GM12892 (cell line): ENCODE measurements at regions not wholly inside any gene's neighbourhood (a gene's known extent, or its start where the extent isn't known, plus 50 kb on each side); places are given as distances from the start of the nearest gene placed in this dataset.
"Not testable (repeated sequence)": the region's sequence is repeated elsewhere in the genome, so short reads cannot be mapped to it uniquely, and the experiment has no call there.

Experiments used
- DNase-seq: peaks from one replicate; pipeline ENCODE4 v3.0.0; 2011; ENCODE audit not compliant: insufficient read length
- FAIRE-seq: peaks from 2 replicates; lab custom pipeline; 2011; peaks lifted over from hg19 to GRCh38; lab: Jason Lieb, UNC
- POLR2A ChIP-seq: IDR thresholded peaks from 2 replicates; pipeline ENCODE4 v1.6.1; 2011; ENCODE audit warnings: low read depth, low read length, control low read depth
- POLR2AphosphoS5 ChIP-seq: IDR thresholded peaks from 2 replicates; pipeline ENCODE4 v1.6.1; 2011; ENCODE audit warnings: low read depth, low read length, control low read depth
- TAF1 ChIP-seq: IDR thresholded peaks from 2 replicates; pipeline ENCODE4 v1.6.1; 2011; ENCODE audit warnings: low read depth, mild to moderate bottlenecking, control low read depth, low read length, borderline replicate concordance

DNA sequence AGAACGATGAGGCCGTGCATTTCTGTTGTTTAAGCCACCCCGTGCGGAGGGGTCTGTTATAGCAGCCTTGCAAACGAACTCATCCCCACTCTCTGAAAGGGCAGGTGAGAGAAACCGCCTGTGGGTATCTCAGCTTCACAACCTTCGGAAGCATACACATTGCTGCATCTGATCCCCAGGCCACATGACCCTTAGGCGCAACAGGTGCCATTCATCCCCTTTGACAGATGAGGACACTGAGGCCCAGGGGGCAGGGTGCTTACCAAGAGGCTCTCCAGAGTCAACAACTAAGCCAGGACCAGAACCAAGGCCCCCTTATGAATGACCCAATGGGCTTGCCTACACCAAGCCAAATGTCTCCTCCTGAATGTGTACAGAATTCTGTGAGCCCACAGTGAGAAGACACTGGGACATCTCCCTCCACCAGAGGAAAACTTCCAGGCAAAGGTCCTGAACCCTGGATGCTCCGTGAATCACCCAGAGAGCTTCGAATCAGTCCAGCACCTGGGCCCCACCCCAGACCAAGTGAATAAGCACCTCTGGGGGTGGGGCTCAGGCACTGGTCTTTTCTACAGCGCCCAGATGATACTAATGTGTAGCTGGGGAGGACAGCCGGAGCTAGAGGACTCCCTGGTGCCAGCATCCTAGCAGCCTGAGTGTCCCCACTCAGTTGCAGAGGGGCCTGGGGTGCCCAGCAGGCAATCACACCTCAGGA, 83.2 kb downstream of the BUD13 start:
- DNase-seq (no peak), FAIRE-seq (no peak)
- TF ChIP-seq POLR2A (no peak), TAF1 (no peak), POLR2AphosphoS5 (no peak)

DNA sequence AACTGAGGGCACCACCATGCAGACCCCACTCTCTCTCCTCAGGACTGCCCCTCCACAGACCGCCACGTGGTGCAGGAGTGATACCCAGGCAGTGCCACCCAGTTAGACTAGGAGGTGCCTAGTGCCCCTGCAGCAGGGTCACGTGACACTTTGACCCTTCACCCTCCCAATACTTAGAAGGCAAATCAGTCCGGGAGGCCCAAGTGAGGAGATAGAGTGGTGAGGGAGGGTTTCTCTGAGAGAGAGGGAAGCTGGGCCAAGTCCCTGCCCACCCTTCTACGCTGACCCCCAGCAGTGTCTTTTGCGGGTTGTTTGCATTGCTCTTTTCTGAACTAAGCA, 84.6 kb downstream of the BUD13 start:
- no peak for TF ChIP-seq TAF1
- TF ChIP-seq POLR2AphosphoS5 = no peak
- no peak for TF ChIP-seq POLR2A
- no peak for DNase-seq
- no peak for FAIRE-seq

DNA sequence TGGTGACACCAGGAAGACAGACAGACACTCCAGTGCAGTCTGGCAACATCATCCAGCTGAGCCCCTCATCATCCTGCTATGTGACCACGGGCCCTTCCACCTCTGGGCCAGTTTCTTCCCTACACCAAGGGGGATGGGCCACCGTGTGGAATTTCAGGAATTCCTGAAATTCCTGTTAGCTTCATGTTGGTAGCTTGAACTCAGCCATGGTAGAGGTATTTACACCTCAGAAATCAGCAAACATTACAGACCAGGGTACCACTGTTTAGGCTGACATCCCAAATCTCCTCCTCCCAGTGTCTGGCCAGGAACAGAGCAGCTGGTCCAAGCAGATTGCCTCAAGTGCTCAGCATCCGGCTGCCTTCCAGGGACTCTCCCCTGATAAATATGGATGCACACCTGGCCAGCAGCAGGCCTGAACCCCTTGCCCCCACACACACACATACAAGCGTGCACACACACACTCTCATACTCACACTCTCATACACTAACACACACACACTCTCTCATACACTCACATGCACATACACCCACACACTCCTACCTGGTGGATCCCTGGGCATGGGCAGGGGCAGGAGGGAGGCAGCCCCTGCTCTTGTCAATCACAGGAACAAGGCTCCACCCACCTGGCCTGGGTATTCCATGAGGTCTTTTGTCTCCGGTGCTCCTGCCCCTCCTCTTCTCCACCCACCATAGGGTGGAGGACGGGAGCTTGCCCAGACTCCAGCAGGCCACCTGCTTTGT, 85.2 kb downstream of the BUD13 start:
- DNase-seq = no peak
- TF ChIP-seq TAF1 = no peak
- no peak for TF ChIP-seq POLR2A
- TF ChIP-seq POLR2AphosphoS5 = no peak
- FAIRE-seq = no peak

DNA sequence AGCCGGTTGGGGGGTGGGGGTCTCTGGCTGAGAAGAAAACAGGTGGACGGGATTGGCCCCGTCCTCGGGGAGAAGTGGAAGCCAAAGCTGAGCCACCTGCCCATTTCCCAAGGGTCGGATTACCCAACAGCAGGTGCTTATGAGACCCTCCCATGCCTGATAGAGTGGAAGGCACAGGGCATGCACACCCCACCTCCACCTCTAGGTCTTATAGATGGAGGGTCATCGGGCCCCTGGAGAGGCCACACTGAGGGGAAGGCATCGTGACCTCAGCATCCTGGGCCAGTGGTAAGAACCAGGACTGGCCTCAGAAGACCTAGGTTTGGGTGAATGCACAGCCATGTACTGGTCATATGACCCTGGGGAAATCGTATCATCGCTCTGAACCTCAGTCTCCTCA, 85.9 kb downstream of the BUD13 start:
- no peak for TF ChIP-seq POLR2A
- TF ChIP-seq POLR2AphosphoS5 = no peak
- TF ChIP-seq TAF1 = no peak
- DNase-seq = no peak
- no peak for FAIRE-seq

DNA sequence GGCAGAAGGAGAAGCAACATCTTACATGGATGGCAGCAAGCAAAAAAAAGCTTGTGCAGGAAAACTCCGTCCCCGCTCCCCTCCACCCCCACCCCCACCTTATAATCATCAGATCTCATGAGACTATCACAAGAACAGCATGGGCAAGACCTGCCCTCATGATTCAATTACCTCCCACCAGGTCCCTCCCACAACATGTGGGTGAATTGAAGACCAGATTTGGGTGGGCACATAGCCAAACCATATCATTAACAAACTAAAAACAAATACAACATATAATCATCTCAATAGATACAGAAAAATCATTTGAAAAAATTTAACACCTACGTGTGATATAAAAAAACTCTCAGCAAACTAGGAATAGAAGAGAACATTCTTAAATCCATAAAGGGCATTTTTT, 88.8 kb downstream of the BUD13 start:
- FAIRE-seq (no peak), DNase-seq (no peak)
- TF ChIP-seq POLR2A (no peak), TAF1 (no peak), POLR2AphosphoS5 (no peak)

DNA sequence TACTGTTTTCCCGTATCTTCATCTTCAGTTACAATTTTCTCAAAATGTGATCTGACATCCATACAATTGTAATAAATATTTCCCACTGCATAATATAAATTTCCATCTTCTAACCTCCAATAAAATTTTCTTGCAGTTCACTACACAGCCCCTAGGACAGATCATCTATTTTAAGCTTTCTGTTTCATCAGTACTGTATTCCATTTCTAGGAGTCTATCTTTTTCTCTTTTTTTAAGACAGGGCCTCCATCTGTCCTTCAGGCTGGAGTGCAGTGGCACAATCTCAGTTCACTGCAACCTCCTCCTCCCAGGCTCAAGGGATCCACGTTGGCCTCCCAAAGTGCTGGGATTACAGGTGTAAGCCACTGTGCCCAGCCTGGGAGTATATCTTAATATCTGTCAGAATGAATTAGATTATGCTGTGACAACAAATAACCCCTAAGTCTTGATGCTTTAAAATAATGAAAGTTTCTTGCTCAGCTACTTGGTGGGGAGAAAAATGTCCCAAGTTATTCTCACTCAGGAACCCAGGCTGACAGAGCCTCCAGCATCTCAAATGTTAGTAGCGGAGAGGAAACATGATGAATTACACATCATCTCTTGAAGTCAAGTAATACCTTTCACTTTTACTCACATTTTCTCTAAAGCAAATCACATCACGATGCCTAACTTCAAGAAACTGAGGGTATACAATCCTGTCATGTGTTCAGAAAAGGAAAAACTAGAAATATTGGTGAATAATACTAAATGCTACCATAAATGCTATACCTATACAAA, 92.2 kb downstream of the BUD13 start:
- FAIRE-seq (no peak), DNase-seq (no peak)
- no peak for TF ChIP-seq TAF1
- no peak for TF ChIP-seq POLR2A
- no peak for TF ChIP-seq POLR2AphosphoS5

DNA sequence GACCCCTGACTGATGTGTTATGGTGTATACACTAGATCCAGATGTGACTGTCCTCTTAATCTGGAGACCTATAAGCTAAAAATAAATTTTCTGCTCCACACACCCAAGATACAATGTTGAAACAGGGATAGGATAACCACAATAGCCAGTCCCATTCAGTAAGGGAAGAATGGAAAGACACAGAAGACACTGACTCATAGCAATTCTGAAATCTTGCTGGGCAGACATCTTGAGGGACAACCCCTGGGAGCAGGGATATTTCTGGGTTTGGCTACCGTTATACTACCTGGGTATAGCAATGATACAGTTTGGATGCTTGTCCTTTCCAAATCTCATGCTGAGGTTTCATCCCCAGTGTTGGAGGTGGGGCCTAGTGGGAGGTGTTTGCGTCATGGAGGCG, 93.9 kb downstream of the BUD13 start:
- TF ChIP-seq POLR2A = no peak
- no peak for TF ChIP-seq TAF1
- TF ChIP-seq POLR2AphosphoS5 = no peak
- DNase-seq (no peak), FAIRE-seq (no peak)

DNA sequence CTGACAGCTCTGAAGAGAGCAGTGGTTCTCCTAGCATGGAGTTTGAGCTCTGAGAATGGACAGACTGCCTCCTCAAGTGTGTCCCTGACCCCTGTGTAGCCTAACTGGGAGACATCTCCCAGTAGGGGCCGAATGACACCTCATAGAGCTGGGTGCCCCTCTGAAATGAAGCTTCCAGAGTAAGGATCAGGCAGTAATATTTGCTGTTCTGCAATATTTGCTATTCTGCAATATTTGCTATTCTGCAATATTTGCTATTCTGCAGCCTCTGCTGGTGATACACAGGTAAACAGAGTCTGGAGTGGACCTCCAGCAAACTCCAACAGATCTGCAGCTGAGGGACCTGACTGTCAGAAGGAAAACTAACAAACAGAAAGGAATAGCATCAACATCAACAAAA, 105.5 kb downstream of the BUD13 start:
- not testable (repeated sequence) for FAIRE-seq, DNase-seq

DNA sequence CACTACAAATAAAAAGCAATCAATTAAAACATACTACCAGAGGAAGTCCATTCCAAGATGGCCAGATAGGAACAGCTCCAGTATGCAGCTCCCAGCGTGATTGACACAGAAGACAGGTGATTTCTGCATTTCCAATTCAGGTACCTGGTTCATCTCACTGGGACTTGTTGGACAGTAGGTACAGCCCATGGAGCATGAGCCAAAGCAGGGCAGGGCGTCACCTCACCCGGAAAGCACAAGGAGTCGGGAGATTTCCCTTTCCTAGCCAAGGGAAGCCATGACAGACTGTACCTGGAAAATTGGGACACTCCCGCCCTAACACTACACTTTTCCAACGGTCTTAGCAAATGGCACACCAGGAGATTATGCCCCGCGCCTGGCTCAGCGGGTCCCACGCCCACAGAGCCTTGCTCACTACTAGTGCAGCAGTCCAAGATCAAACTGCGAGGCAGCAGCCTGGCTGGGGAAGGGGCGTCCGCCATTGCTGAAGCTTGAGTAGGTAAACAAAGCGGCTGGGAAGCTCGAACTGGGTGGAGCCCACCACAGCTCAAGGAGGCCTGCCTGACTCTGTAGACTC, 106.0 kb downstream of the BUD13 start:
- not testable (repeated sequence) for FAIRE-seq, DNase-seq

DNA sequence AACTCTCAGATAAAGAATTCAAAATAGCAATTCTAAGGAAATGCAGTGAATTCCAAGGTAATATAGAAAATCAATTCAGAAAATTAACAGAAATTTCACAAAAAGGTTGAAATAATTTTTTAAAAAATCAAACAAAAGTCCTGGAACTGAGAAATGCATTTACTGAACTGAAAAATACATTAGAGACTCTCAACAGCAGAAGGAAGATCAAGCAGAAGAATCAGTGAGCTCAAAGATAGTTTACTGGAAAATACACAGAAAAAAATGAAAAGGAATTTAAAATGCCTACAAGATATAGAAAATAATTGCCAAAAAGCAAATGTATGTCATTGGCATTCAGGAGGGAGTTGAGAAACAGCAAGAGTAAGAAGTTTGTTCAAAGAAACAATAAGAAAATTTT, 107.3 kb downstream of the BUD13 start:
- TF ChIP-seq POLR2AphosphoS5 (no peak), POLR2A (no peak), TAF1 (no peak)
- FAIRE-seq (no peak), DNase-seq (no peak)

DNA sequence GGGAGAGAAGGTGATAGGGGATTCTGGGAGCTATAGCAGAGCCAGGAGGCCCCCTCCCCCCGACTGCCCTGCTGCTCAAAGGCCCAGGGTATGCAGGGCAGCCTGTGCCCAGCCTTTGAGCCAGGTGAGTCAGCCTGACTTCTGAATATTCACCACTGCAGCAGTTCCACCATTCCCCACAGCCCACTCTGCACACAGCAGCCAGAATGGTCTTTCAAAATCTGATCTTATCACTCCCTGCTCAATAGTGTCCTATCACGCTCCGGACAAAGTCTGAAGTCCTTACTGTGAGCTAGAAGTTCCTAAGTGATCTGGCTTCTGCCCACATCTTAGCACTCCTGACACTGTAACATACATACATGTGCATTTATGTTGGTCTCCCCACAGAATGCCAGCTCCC, 111.7 kb downstream of the BUD13 start:
- FAIRE-seq (no peak), DNase-seq (no peak)
- TF ChIP-seq POLR2AphosphoS5 (no peak), POLR2A (no peak), TAF1 (no peak)

DNA sequence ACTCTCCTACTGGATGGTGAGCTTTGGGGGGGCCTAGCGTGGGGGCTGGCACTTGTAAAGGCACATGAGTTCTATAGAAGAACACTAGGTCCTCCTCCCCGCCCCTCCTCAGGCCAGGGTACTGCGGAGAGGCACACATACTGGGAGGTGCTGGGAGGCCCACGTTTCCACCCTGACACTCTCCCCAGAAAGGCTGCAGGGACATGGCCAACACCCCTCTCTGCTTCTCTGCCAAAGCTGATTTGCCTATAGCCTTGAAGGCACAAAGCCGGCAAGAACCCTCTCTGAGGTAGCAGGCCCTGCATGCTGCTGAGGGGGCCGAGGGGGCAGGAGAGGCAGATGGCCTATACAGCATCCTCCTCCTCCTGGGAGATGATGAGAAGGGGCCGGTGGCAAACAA, 112.8 kb downstream of the BUD13 start:
- no peak for TF ChIP-seq POLR2A
- TF ChIP-seq TAF1 = no peak
- TF ChIP-seq POLR2AphosphoS5 = no peak
- FAIRE-seq (no peak), DNase-seq (no peak)

DNA sequence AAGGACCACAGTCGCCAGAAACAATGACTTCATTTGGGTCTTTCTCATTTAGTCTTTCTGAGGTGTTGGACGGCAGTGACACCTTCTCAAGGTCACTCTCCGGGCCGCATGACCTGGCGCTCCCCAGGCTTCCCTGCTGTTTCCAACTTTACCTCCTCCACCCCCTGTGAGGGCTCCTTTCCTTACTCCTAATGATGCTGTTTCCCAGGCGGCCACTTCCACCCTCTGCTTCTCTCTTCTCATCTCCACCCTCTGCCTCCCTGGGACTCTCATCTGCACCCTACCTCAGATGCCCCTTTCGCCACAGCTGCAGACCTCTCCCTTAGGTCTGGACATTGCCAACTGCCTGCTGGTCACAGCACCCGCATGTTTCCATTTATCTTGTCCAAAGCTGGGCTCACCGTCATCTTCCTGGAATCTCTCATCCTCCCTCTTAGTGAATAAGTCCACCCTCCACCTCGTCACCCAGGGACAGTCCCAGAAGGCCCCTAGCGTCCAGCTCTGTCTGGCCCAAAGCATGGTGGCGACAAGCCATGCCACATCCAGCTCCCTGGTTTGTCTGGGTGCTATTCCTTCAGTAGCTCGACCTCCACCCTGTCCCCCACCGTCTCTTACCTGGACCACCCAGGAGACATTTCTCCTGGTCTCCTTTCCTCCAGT, 113.8 kb downstream of the BUD13 start:
- TF ChIP-seq POLR2AphosphoS5 = no peak
- TF ChIP-seq POLR2A = no peak
- no peak for TF ChIP-seq TAF1
- FAIRE-seq (no peak), DNase-seq (no peak)
